DND-41 (cell line): ENCODE measurements at regions not wholly inside any gene's neighbourhood (a gene's known extent, or its start where the extent isn't known, plus 50 kb on each side); places are given as distances from the start of the nearest gene placed in this dataset.

Source experiments
- EZH2 ChIP-seq: IDR thresholded peaks from 3 replicates; pipeline ENCODE4 v1.6.1; 2012; ENCODE audit warnings: borderline replicate concordance, low read depth, mild to moderate bottlenecking, moderate library complexity, low read length, inconsistent platforms; ENCODE audit not compliant: severe bottlenecking
- TF ChIP-seq, protein P1 (sequence below): IDR thresholded peaks from 2 replicates; pipeline ENCODE4 v1.5.1; 2012; ENCODE audit warnings: borderline replicate concordance, low read length, moderate library complexity, mild to moderate bottlenecking; ENCODE audit not compliant: poor library complexity, severe bottlenecking; ENCODE audit errors: extremely low read depth

GRCh38 chr20:34172926-34173325 lies 60.9 kb upstream of the EIF2S2 start:
- TF ChIP-seq, protein P1, sequence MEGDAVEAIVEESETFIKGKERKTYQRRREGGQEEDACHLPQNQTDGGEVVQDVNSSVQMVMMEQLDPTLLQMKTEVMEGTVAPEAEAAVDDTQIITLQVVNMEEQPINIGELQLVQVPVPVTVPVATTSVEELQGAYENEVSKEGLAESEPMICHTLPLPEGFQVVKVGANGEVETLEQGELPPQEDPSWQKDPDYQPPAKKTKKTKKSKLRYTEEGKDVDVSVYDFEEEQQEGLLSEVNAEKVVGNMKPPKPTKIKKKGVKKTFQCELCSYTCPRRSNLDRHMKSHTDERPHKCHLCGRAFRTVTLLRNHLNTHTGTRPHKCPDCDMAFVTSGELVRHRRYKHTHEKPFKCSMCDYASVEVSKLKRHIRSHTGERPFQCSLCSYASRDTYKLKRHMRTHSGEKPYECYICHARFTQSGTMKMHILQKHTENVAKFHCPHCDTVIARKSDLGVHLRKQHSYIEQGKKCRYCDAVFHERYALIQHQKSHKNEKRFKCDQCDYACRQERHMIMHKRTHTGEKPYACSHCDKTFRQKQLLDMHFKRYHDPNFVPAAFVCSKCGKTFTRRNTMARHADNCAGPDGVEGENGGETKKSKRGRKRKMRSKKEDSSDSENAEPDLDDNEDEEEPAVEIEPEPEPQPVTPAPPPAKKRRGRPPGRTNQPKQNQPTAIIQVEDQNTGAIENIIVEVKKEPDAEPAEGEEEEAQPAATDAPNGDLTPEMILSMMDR, result no peak
- no peak for TF ChIP-seq EZH2
